K562 (cell line): ENCODE measurements at regions not wholly inside any gene's neighbourhood (a gene's known extent, or its start where the extent isn't known, plus 50 kb on each side); places are given as distances from the start of the nearest gene placed in this dataset.

Experiments used
- ATAC-seq: fragments of 200-7000 bp; cut with Tn5 transposase; 3 replicates; pipeline ENCODE4 v1.9.1; 2020; ENCODE audit warnings: moderate library complexity
- BruUV-seq: library from RNA; stranded (reverse); fragments of 400-500 nt; replicated peaks from 2 replicates; lab custom pipeline; 2021; lab: Mats Ljungman, UMichigan
- CTCF ChIA-PET: fragments of 300-600 bp; formaldehyde crosslinking; extraction: SDS; loops from one replicate; lab custom pipeline; 2021; ENCODE audit warnings: low intra/inter-chr PET ratio; lab: Yijun Ruan, JAX
- POLR2A ChIA-PET: fragments of 300-600, 350-650 bp; sonication (Branson Sonifier 250); formaldehyde crosslinking; extraction: SDS; loops from one replicate; lab custom pipeline; 2021; ENCODE audit warnings: antibody characterized with exemption, inconsistent platforms; lab: Yijun Ruan, JAX
- DNase-seq, 4 experiments: peaks; one replicate each; pipeline versions ENCODE4 v3.0.0 to v3.0.0-alpha.2; 2011 to 2018; ENCODE audit warnings: low spot score in 3 of 4, mixed read lengths in 3 of 4; ENCODE audit errors: extremely low read depth in 1 of 4
- FAIRE-seq: peaks from 2 replicates; lab custom pipeline; 2011; peaks lifted over from hg19 to GRCh38; lab: Jason Lieb, UNC
- H2AFZ ChIP-seq: 2 replicates; pipeline ENCODE4 v1.6.0; 2011; ENCODE audit warnings: low read depth, low read length, control low read depth, inconsistent platforms
- H3K27ac ChIP-seq: fragments of 200-600 bp; 3 replicates; pipeline ENCODE4 v1.8.0; 2011; ENCODE audit warnings: low read depth, mild to moderate bottlenecking, control low read depth, inconsistent platforms, low read length, moderate library complexity, mixed read lengths; ENCODE audit errors: extremely low read depth
- H3K27me3 ChIP-seq, 2 experiments: fragments of 300-600 bp in 1 of 2; 2 replicates in 1 of 2; 3 replicates in 1 of 2; pipeline versions ENCODE4 v1.6.0 to v1.8.0; 2011; ENCODE audit warnings: inconsistent platforms in 2 of 2, low read length in 2 of 2, mild to moderate bottlenecking in 1 of 2, mixed read lengths in 1 of 2, moderate library complexity in 1 of 2; ENCODE audit not compliant: control insufficient read depth in 2 of 2, insufficient read depth in 2 of 2
- H3K36me3 ChIP-seq: fragments of 300-600 bp; 3 replicates; pipeline ENCODE4 v1.8.0; 2011; ENCODE audit warnings: mild to moderate bottlenecking, low read length, inconsistent platforms; ENCODE audit not compliant: control insufficient read depth, insufficient read depth
- H3K4me1 ChIP-seq, 2 experiments: fragments of 200-600 bp in 1 of 2; replicated peaks in 1 of 2; 2 replicates in 1 of 2; 3 replicates in 1 of 2; pipeline versions ENCODE4 v1.5.1 to v1.8.0; 2011; ENCODE audit warnings: inconsistent platforms in 2 of 2, low read length in 2 of 2, mild to moderate bottlenecking in 1 of 2, mixed read lengths in 1 of 2, moderate library complexity in 1 of 2; ENCODE audit not compliant: control insufficient read depth in 2 of 2, insufficient read depth in 2 of 2
- H3K4me2 ChIP-seq: 2 replicates; pipeline ENCODE4 v1.6.1; 2011; ENCODE audit warnings: low read length, control low read depth, inconsistent platforms, mixed read lengths; ENCODE audit not compliant: insufficient read depth
- H3K4me3 ChIP-seq: fragments of 200-600 bp; sonication (generic), shearing (Covaris generic); 2 replicates; pipeline ENCODE4 v1.5.1; 2016; ENCODE audit warnings: control low read depth, inconsistent platforms
- H3K79me2 ChIP-seq: fragments of 200-600 bp; 3 replicates; pipeline ENCODE4 v1.8.0; 2011; ENCODE audit warnings: low read length, inconsistent platforms; ENCODE audit not compliant: control insufficient read depth, insufficient read depth
- H3K9ac ChIP-seq, 2 experiments: 2 replicates each; pipeline versions ENCODE4 v1.6.0 to v1.6.1; 2011; ENCODE audit warnings: low read depth in 2 of 2, low read length in 2 of 2, control low read depth in 1 of 2, inconsistent platforms in 1 of 2, mild to moderate bottlenecking in 1 of 2, mixed read lengths in 1 of 2; ENCODE audit not compliant: insufficient read depth in 1 of 2
- H3K9me1 ChIP-seq: one replicate; pipeline ENCODE4 v1.6.0; 2011; ENCODE audit warnings: inconsistent platforms, mild to moderate bottlenecking, low read length, moderate library complexity; ENCODE audit not compliant: control insufficient read depth, insufficient read depth
- H3K9me3 ChIP-seq: replicated peaks from 2 replicates; pipeline ENCODE4 v1.5.1; 2011; ENCODE audit warnings: low read depth, low read length, inconsistent platforms; ENCODE audit not compliant: control insufficient read depth, insufficient read depth
- H4K20me1 ChIP-seq: replicated peaks from 2 replicates; pipeline ENCODE4 v1.6.1; 2011; ENCODE audit warnings: low read length, inconsistent platforms, mixed read lengths; ENCODE audit not compliant: control insufficient read depth, insufficient read depth
- ARNT ChIP-seq, 2 experiments: fragments of 450-650 bp; IDR thresholded peaks; 2 replicates each; pipeline ENCODE4 v1.6.1; 2016; ENCODE audit warnings: mild to moderate bottlenecking in 1 of 2
- ATF2 ChIP-seq: sonication (generic); formaldehyde crosslinking; IDR thresholded peaks from 2 replicates; pipeline ENCODE4 v1.8.1; 2022; ENCODE audit warnings: missing genetic modification reagents
- BRF1 ChIP-seq: IDR thresholded peaks from 3 replicates; pipeline ENCODE4 v1.6.1; 2011; ENCODE audit warnings: borderline replicate concordance, mild to moderate bottlenecking; ENCODE audit not compliant: insufficient read length; ENCODE audit errors: extremely low read depth
- CBX8 ChIP-seq: fragments of 200-600 bp; sonication (generic); IDR thresholded peaks from 2 replicates; pipeline ENCODE4 v1.6.1; 2012; ENCODE audit warnings: borderline replicate concordance, mixed run types, low read depth, mild to moderate bottlenecking, moderate library complexity, mixed read lengths, low read length, control low read depth, inconsistent platforms; ENCODE audit not compliant: poor library complexity, severe bottlenecking; ENCODE audit errors: extremely low read depth
- DDX20 ChIP-seq: fragments of 450-650 bp; IDR thresholded peaks from 2 replicates; pipeline ENCODE4 v1.6.1; 2016; ENCODE audit warnings: missing genetic modification characterization, low read depth, mild to moderate bottlenecking, missing compliant biosample characterization, moderate library complexity
- GABPB1 ChIP-seq: sonication (generic); formaldehyde crosslinking; IDR thresholded peaks from 2 replicates; pipeline ENCODE4 v1.8.0; 2022; ENCODE audit warnings: mild to moderate bottlenecking, missing genetic modification reagents
- PHB2 ChIP-seq: fragments of 450-650 bp; IDR thresholded peaks from 2 replicates; pipeline ENCODE4 v1.6.1; 2017; ENCODE audit warnings: low read depth
- RBM17 ChIP-seq: fragments of 200-400 bp; formaldehyde crosslinking; IDR thresholded peaks from 2 replicates; pipeline ENCODE4 v1.6.1; 2017; ENCODE audit warnings: low read depth, mild to moderate bottlenecking, low read length, borderline replicate concordance
- SIRT6 ChIP-seq: IDR thresholded peaks from one replicate; pipeline ENCODE4 v1.6.1; 2012; ENCODE audit warnings: low read depth, mild to moderate bottlenecking, control low read depth, inconsistent platforms, low read length, moderate library complexity
- TGIF2 ChIP-seq: sonication (generic); formaldehyde crosslinking; IDR thresholded peaks from 2 replicates; pipeline ENCODE4 v1.8.1; 2022; ENCODE audit warnings: mild to moderate bottlenecking, missing genetic modification reagents, moderate library complexity
- ZBED1 ChIP-seq: IDR thresholded peaks from 2 replicates; pipeline ENCODE4 v1.6.1; 2014
- ZNF165 ChIP-seq: fragments of 250-450 bp; sonication (Bioruptor Pico); IDR thresholded peaks from 2 replicates; pipeline ENCODE4 v1.4.0; 2020; ENCODE audit warnings: borderline replicate concordance
- whole genome bisulfite sequencing: fragments of 100-300 bp; shearing (Covaris generic); methylation state at CpG from one replicate; pipeline ENCODE4 v1.1.6; 2016; ENCODE audit warnings: low coverage, mixed read lengths; ENCODE audit not compliant: insufficient coverage; ENCODE audit errors: missing lambda C conversion rate; 5-methylcytosine and 5-hydroxymethylcytosine counted together
- in situ Hi-C: fragments of 300-500 bp; cut with MboI; formaldehyde crosslinking; loops from 4 replicates; pipeline ENCODE4 v1.15.0; 2018; ENCODE audit warnings: inconsistent platforms, mixed read lengths
- intact Hi-C: fragments of 100-400 bp; cut with micrococcal nuclease; formaldehyde crosslinking; loops from 2 replicates; pipeline ENCODE4 v1.14.2; 2022

GRCh38 chr5:152932621-152933020 is 527.5 kb upstream of the NMUR2 start (continued):
- no peak for TF ChIP-seq ATF2

GRCh38 chr5:152933056-152933455 is 528.0 kb upstream of the NMUR2 start:
- Histone ChIP-seq H3K9me3 (no peaks in the 10 kb centered on the region), H3K9ac (no peak overlapping the region), H2AFZ (no peak overlapping the region), H3K27ac (no peak overlapping the region), H3K36me3 (no peaks in the 10 kb centered on the region), H3K79me2 (no peaks in the 10 kb centered on the region), H3K4me3 (no peak overlapping the region), H3K27me3 (no peaks in the 10 kb centered on the region), H4K20me1 (no peaks in the 10 kb centered on the region), H3K4me1 (no peaks in the 10 kb centered on the region), H3K9me1 (no peaks in the 10 kb centered on the region), H3K4me2 (no peak overlapping the region)
- ChIA-PET CTCF (no interaction called here), POLR2A (no interaction called here)
- no TSS peak for BruUV-seq
- DNase-seq: no peak
- no peak for ATAC-seq
- in situ Hi-C loops: no loop called here
- TF ChIP-seq RBM17 (no peak), CBX8 (no peak), PHB2 (no peak), DDX20 (tag) (no peak), GABPB1 (CRISPR knock-in tag) (no peak), SIRT6 (no peak), TGIF2 (CRISPR knock-in tag) (no peak), ZBED1 (no peak), ARNT (IDR thresholded peaks at IDR 0.05) (no peak), BRF1 (no peak), ZNF165 (CRISPR knock-in tag) (no peak)
- intact Hi-C loops: no loop called here
- no peak for FAIRE-seq
- WGBS: 0% methylated on average over 2 of the region's 2 CpGs
